WERI-Rb-1 (cell line): ENCODE measurements at regions not wholly inside any gene's neighbourhood (a gene's known extent, or its start where the extent isn't known, plus 50 kb on each side); places are given as distances from the start of the nearest gene placed in this dataset.
A peak's percentile ranks its signal among the peaks of the same experiment; 100 is the strongest.

Experiments
- DNase-seq: peaks from one replicate; pipeline ENCODE4 v3.0.0-alpha.2; 2020
- H3K27ac ChIP-seq: fragments of 250-450 bp; sonication (Bioruptor Pico); 2 replicates; pipeline ENCODE4 v1.5.1; 2020; ENCODE audit warnings: mild to moderate bottlenecking, moderate library complexity
- H3K27me3 ChIP-seq: fragments of 250-450 bp; sonication (Bioruptor Pico); 2 replicates; pipeline ENCODE4 v1.5.1; 2021; ENCODE audit warnings: mild to moderate bottlenecking, low read depth, moderate library complexity; ENCODE audit not compliant: insufficient read depth, severe bottlenecking
- H3K36me3 ChIP-seq: fragments of 250-450 bp; sonication (Bioruptor Pico); 2 replicates; pipeline ENCODE4 v1.5.1; 2020; ENCODE audit warnings: mild to moderate bottlenecking, moderate library complexity
- H3K4me3 ChIP-seq: 2 replicates; pipeline ENCODE4 v1.5.1; 2011; ENCODE audit warnings: low read depth, mild to moderate bottlenecking, control low read depth, low read length
- H3K9me3 ChIP-seq: fragments of 250-450 bp; sonication (Bioruptor Pico); 2 replicates; pipeline ENCODE4 v1.5.1; 2021; ENCODE audit warnings: mild to moderate bottlenecking, moderate library complexity; ENCODE audit not compliant: severe bottlenecking
- TF ChIP-seq, protein P1 (sequence below): IDR thresholded peaks from 2 replicates; pipeline ENCODE4 v1.5.1; 2011; ENCODE audit warnings: low read depth, mild to moderate bottlenecking, control low read depth, inconsistent platforms, low read length

GRCh38 chr2:134167015-134167414, 86.9 kb upstream of the MGAT5 start:
- DNase-seq: no peak
- Histone ChIP-seq H3K36me3 (no peaks in the 10 kb centered on the region; the same call in 1 of the 2 replicates), H3K27me3 (no peaks in the 10 kb centered on the region), H3K27ac (no peak overlapping the region), H3K4me3 (no peak overlapping the region), H3K9me3 (no peaks in the 10 kb centered on the region)
- TF ChIP-seq, protein P1, sequence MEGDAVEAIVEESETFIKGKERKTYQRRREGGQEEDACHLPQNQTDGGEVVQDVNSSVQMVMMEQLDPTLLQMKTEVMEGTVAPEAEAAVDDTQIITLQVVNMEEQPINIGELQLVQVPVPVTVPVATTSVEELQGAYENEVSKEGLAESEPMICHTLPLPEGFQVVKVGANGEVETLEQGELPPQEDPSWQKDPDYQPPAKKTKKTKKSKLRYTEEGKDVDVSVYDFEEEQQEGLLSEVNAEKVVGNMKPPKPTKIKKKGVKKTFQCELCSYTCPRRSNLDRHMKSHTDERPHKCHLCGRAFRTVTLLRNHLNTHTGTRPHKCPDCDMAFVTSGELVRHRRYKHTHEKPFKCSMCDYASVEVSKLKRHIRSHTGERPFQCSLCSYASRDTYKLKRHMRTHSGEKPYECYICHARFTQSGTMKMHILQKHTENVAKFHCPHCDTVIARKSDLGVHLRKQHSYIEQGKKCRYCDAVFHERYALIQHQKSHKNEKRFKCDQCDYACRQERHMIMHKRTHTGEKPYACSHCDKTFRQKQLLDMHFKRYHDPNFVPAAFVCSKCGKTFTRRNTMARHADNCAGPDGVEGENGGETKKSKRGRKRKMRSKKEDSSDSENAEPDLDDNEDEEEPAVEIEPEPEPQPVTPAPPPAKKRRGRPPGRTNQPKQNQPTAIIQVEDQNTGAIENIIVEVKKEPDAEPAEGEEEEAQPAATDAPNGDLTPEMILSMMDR: no peak

DNA sequence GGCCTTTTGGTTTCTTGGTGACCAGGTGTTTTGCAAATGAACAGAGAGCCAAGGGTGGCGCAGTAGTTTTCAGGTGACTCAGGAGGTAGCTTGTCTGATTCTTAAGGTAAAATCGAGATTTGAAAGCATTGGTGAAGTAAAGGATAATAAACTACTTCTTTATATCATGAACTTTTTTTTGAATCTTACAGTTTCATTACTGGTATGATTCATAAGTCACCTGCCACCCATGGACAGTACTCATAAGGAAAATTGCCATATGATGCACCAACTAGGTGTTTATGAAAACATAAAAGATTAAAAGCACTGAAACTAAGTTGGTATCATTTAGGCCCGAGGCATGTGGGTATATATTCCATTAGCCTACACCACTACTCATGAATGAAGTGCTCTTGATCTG, 84.1 kb upstream of the MGAT5 start:
- no peak for DNase-seq
- H3K36me3 ChIP-seq: no peaks in the 10 kb centered on the region
- H3K27ac ChIP-seq: no peak overlapping the region
- TF ChIP-seq, protein P1: no peak
- no peaks in the 10 kb centered on the region for H3K27me3 ChIP-seq
- no peak overlapping the region for H3K4me3 ChIP-seq
- H3K9me3 ChIP-seq: no peaks in the 10 kb centered on the region

DNA sequence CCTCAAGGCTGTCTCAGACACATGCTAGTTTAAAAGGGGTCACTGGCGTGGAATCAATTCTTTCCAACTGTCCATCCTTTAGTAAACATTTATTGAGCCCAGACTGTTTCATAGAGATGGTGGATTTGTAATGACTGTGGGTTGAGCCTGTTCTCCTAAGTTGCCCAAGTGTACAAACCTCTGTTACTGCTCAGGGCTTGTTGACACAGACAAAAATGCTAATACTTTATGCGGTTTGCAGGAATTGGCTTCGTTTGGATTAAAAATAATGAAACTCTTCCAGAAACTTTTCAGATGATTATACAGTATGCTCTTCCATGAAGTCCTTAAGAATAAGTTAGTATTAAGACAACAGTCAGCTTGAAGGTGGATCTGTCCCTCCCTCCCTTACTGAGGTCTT, 83.6 kb upstream of the MGAT5 start:
- DNase-seq: no peak
- TF ChIP-seq, protein P1: no peak
- no peaks in the 10 kb centered on the region for H3K36me3 ChIP-seq
- no peaks in the 10 kb centered on the region for H3K9me3 ChIP-seq
- no peak overlapping the region for H3K27ac ChIP-seq
- no peak overlapping the region for H3K4me3 ChIP-seq
- H3K27me3 ChIP-seq: no peaks in the 10 kb centered on the region

- Histone ChIP-seq H3K36me3 (no peaks in the 10 kb centered on the region), H3K4me3 (no peak overlapping the region), H3K27me3 (no peaks in the 10 kb centered on the region), H3K9me3 (no peaks in the 10 kb centered on the region), H3K27ac (no peak overlapping the region)
- TF ChIP-seq, protein P1: no peak
- no peak for DNase-seq
Measured at GRCh38 chr2:134170700-134171099, 83.2 kb upstream of the MGAT5 start.

DNA sequence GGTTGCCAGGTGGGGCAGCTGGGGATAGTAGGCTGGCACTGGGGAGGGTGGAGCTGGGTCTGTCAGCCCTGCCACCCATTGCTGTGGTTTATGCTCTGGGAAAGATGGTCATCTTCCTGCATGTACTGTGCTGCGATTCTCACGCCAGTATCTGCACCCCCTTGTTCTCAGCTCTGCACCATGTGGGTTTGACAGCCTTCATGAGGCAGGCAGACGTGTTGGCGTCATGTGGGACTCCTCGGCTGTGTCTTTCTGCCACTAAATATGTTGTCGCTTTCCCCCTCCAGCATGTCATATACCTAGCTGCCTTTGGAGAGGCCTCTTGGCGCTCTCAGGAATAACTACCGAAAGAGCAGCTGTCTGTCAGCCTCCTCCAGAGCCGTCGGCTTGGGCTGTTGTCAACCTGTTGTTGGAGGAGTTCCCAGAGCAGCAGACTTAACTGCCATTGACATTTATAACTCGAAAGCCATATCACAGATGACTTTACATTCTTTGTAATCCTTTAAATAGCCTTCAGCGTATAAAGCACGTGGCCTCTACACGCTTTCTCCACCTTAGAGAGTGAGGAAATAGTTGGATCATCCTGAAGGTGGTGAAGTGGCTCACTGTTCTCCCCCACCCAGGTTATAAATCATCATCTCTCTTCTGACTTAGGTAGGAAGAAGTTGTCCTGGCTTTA, 80.4 kb upstream of the MGAT5 start:
- Histone ChIP-seq H3K9me3 (no peaks in the 10 kb centered on the region), H3K27ac (no peak overlapping the region), H3K27me3 (no peaks in the 10 kb centered on the region), H3K4me3 (no peak overlapping the region), H3K36me3 (no peaks in the 10 kb centered on the region)
- DNase-seq: peak; percentile 36
- TF ChIP-seq, protein P1: no peak

DNA sequence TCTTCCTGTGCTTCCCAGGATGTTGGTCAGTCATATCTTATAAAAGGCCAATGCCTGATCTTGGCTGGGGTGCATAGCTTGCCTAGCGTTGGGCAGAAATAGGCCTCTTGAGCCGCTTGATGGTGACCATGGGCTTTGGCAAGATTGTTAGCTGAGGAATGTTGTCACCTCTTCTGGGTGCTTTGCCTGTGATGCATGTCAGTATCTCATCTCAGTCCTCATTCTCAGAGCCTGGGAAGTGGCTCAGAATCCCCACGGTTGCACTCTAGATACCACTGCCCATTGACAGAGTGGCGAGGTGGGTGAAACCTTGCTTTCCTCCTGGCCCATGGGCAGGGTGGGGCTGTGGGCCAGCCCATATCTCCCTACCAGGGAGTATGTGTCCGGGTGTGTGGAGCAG, 79.2 kb upstream of the MGAT5 start:
- TF ChIP-seq, protein P1: no peak

More for the DNA sequence above, 79.2 kb upstream of the MGAT5 start:
- no peaks in the 10 kb centered on the region for H3K27me3 ChIP-seq
- no peak overlapping the region for H3K27ac ChIP-seq
- no peak for DNase-seq
- H3K9me3 ChIP-seq: no peaks in the 10 kb centered on the region
- no peaks in the 10 kb centered on the region for H3K36me3 ChIP-seq
- no peak overlapping the region for H3K4me3 ChIP-seq
